ENCODE measurements at regions not wholly inside any gene's neighbourhood (a gene's known extent, or its start where the extent isn't known, plus 50 kb on each side); places are given as distances from the start of the nearest gene placed in this dataset.
"Not testable (repeated sequence)": the region's sequence is repeated elsewhere in the genome, so short reads cannot be mapped to it uniquely, and the experiment has no call there.

GRCh38 chr13:109995578-109995977 lies 209.2 kb upstream of the IRS2 start:
- H3K4me3 ChIP-seq: no peak overlapping the region
- H3K4me1 ChIP-seq (replicated peaks): peaks cover 17% of the 10 kb centered on the region
- H3K27ac ChIP-seq: no peak overlapping the region
- no peak for DNase-seq (ENCODE audit: low read depth in 1 of 2, low spot score in 2 of 2)
- no peaks in the 10 kb centered on the region for H3K27me3 ChIP-seq (replicated peaks)
- no peaks in the 10 kb centered on the region; the same call in 1 of the 2 replicates for H3K9me3 ChIP-seq (replicated peaks)
- no peaks in the 10 kb centered on the region for H3K36me3 ChIP-seq

GRCh38 chr13:109990296-109990695 lies 203.9 kb upstream of the IRS2 start:
- Histone ChIP-seq H3K9me3 (replicated peaks) (no peaks in the 10 kb centered on the region; the same call in 1 of the 2 replicates), H3K4me3 (no peak overlapping the region), H3K4me1 (replicated peaks) (peaks cover 16% of the 10 kb centered on the region), H3K27ac (peak overlapping the region; percentile 8; the same call in 1 of the 2 replicates), H3K36me3 (no peaks in the 10 kb centered on the region), H3K27me3 (replicated peaks) (no peaks in the 10 kb centered on the region)
- DNase-seq (ENCODE audit: low read depth in 1 of 2, low spot score in 2 of 2): peak in 1 of 2 experiments; percentile 61

DNA sequence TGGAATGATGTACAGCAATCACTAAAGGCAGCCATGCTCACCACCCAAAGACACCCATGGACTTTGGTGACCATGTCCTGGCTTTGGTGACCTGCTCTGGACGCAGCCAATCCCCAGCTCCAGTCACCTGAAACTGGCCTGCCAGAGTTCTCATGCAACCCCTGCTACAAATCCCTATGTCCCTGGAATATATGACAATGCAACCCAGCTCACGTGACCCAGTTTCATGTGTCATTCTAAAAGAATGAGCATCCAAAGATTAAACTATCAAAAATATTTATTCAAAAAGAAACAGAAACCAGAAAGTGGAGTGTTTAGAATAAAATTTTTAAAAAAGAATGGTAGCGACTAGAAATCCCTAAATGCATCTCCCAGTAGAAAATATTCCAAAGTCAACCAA lies 203.3 kb upstream of the IRS2 start:
- no peak overlapping the region for H3K4me3 ChIP-seq

DNA sequence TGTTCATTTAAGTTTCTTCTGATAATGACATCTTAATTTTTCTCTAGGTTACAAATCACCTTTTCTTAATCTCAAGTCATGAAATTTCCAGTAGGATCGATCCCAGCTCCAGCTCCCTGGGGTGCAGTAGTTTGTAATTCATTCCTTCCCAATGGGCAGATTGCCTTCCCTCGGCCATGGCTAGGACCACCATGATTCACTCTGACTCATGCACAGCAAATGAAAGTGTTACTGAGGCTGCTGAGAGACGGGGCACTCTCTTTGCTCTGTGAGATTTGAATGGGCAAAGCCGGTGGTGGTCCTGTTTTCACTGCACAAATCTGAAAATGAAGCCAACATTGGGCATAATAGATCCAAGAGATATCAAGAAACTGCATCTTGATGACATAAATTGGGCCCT lies 202.8 kb upstream of the IRS2 start:
- H3K9me3 ChIP-seq (replicated peaks): no peaks in the 10 kb centered on the region; the same call in 1 of the 2 replicates
- no peak overlapping the region for H3K4me3 ChIP-seq
- DNase-seq (ENCODE audit: low read depth in 1 of 2, low spot score in 2 of 2): peak; percentile 67 to 79
- H3K36me3 ChIP-seq: no peaks in the 10 kb centered on the region
- H3K27ac ChIP-seq: peak overlapping the region; percentile 8; the same call in 1 of the 2 replicates
- peaks cover 16% of the 10 kb centered on the region for H3K4me1 ChIP-seq (replicated peaks)
- H3K27me3 ChIP-seq (replicated peaks): no peaks in the 10 kb centered on the region

More for the DNA sequence above, 203.3 kb upstream of the IRS2 start:
- Histone ChIP-seq H3K36me3 (no peaks in the 10 kb centered on the region), H3K9me3 (replicated peaks) (no peaks in the 10 kb centered on the region; the same call in 1 of the 2 replicates), H3K27me3 (replicated peaks) (no peaks in the 10 kb centered on the region), H3K27ac (peak overlapping the region; percentile 8; the same call in 1 of the 2 replicates), H3K4me1 (replicated peaks) (peaks cover 16% of the 10 kb centered on the region)
- peak; percentile 68 to 78 for DNase-seq (ENCODE audit: low read depth in 1 of 2, low spot score in 2 of 2)

- Histone ChIP-seq H3K27ac (no peak overlapping the region), H3K36me3 (no peaks in the 10 kb centered on the region), H3K4me1 (replicated peaks) (peaks cover 16% of the 10 kb centered on the region), H3K27me3 (replicated peaks) (no peaks in the 10 kb centered on the region), H3K9me3 (replicated peaks) (no peaks in the 10 kb centered on the region), H3K4me3 (no peak overlapping the region)
- no peak for DNase-seq (ENCODE audit: low read depth in 1 of 2, low spot score in 2 of 2)
Measured at GRCh38 chr13:109986851-109987250, 200.5 kb upstream of the IRS2 start.

- Histone ChIP-seq H3K4me3 (no peak overlapping the region), H3K4me1 (replicated peaks) (peaks cover 16% of the 10 kb centered on the region), H3K27me3 (replicated peaks) (no peaks in the 10 kb centered on the region), H3K9me3 (replicated peaks) (no peaks in the 10 kb centered on the region), H3K36me3 (no peaks in the 10 kb centered on the region), H3K27ac (no peak overlapping the region)
- peak in 1 of 2 experiments; percentile 56 for DNase-seq (ENCODE audit: low read depth in 1 of 2, low spot score in 2 of 2)
Measured at GRCh38 chr13:109985871-109986450, 199.6 kb upstream of the IRS2 start.

- no peaks in the 10 kb centered on the region for H3K36me3 ChIP-seq
- no peaks in the 10 kb centered on the region for H3K27me3 ChIP-seq (replicated peaks)
- H3K4me1 ChIP-seq (replicated peaks): no peaks in the 10 kb centered on the region
- H3K4me3 ChIP-seq: no peak overlapping the region
- no peaks in the 10 kb centered on the region for H3K9me3 ChIP-seq (replicated peaks)
- no peak overlapping the region for H3K27ac ChIP-seq
- no peak for DNase-seq (ENCODE audit: low read depth in 1 of 2, low spot score in 2 of 2)
Measured at GRCh38 chr13:109983447-109983846, 197.1 kb upstream of the IRS2 start.

DNA sequence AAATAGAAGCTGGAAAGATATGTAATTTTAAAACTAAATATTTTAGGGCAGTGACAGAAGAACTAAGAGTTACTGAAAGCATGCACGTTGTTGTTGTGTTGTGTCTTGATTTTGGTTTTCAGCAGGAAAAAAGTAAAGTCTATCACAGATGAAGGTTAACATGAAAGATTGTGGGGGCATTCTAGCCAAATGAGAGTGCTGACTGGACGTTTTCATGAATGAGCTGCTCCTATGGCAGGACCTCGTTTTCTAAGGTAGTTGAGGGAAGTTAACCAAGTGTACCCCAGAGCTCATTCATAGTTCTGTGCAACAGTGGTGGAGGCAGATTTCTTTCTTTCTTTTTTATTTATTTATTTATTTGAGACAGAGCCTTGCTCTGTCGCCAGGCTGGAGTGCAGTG lies 194.6 kb upstream of the IRS2 start:
- Histone ChIP-seq H3K4me1 (replicated peaks) (no peaks in the 10 kb centered on the region), H3K27ac (no peak overlapping the region), H3K9me3 (replicated peaks) (peaks cover 4% of the 10 kb centered on the region; the same call in 1 of the 2 replicates), H3K27me3 (replicated peaks) (peaks cover 12% of the 10 kb centered on the region; the same call in 1 of the 2 replicates), H3K36me3 (no peaks in the 10 kb centered on the region), H3K4me3 (no peak overlapping the region)
- no peak for DNase-seq (ENCODE audit: low read depth in 1 of 2, low spot score in 2 of 2)

GRCh38 chr13:109979676-109980075 lies 193.3 kb upstream of the IRS2 start:
- not testable (repeated sequence) for H3K27ac ChIP-seq; H3K4me3 ChIP-seq; DNase-seq (ENCODE audit: low read depth in 1 of 2, low spot score in 2 of 2); H3K9me3 ChIP-seq (replicated peaks); H3K36me3 ChIP-seq; H3K4me1 ChIP-seq (replicated peaks)
- H3K27me3 ChIP-seq (replicated peaks): peaks cover 12% of the 10 kb centered on the region; the same call in 1 of the 2 replicates

- Histone ChIP-seq H3K9me3 (replicated peaks) (peaks cover 4% of the 10 kb centered on the region; the same call in 1 of the 2 replicates), H3K4me1 (replicated peaks) (no peaks in the 10 kb centered on the region), H3K27ac (no peak overlapping the region), H3K36me3 (no peaks in the 10 kb centered on the region), H3K27me3 (replicated peaks) (peaks cover 12% of the 10 kb centered on the region; the same call in 1 of the 2 replicates), H3K4me3 (no peak overlapping the region)
- DNase-seq (ENCODE audit: low read depth in 1 of 2, low spot score in 2 of 2): peak in 1 of 2 experiments; percentile 18
Measured at GRCh38 chr13:109979228-109979627, 192.8 kb upstream of the IRS2 start.

DNA sequence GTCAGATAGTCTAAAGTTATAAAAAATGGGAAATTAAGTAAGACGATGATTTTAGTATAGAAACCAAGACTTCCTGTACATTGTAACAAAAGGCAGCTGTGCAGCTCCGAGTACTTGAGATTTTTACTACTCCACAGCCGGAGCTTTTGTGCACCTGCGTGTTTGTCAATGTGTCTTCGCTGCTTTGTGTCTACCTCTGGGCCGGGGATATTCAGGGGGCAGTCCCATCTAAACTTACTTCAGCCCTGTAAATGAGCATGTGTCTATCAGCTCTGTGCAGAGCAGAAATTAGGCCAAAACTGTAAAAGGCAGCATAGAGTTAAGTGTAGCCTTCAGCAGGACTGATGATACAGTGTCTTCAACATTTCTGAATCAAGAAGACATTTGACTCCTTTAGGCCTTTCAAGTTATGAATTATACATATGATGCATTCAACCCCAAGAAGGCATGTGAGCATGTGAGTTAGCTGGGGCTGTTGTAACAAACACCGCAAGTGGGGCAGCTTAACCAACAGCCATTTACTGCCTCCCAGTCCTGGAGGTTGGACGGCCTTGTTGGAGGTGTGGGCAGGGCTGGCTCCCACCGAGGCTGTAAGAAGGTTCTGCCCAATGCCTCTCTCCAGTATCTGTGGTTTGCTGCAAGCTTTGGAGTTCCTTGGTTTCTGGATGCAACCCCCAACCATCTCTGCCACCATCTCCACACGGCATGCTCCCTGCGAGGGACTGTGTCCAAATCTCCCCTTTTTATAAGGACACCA lies 191.0 kb upstream of the IRS2 start:
- no peak for DNase-seq (ENCODE audit: low read depth in 1 of 2, low spot score in 2 of 2)

GRCh38 chr13:109976206-109976997 lies 190.0 kb upstream of the IRS2 start:
- peaks cover 4% of the 10 kb centered on the region; the same call in 1 of the 2 replicates for H3K9me3 ChIP-seq (replicated peaks)
- peak in 1 of 2 experiments; percentile 44 for DNase-seq (ENCODE audit: low read depth in 1 of 2, low spot score in 2 of 2)
- H3K4me3 ChIP-seq: no peak overlapping the region
- peaks cover 16% of the 10 kb centered on the region for H3K27me3 ChIP-seq (replicated peaks)
- H3K27ac ChIP-seq: no peak overlapping the region
- no peaks in the 10 kb centered on the region for H3K4me1 ChIP-seq (replicated peaks)
- H3K36me3 ChIP-seq: no peaks in the 10 kb centered on the region

More for the DNA sequence above, 191.0 kb upstream of the IRS2 start:
- no peak overlapping the region for H3K27ac ChIP-seq
- H3K4me3 ChIP-seq: no peak overlapping the region
- H3K27me3 ChIP-seq (replicated peaks): peaks cover 12% of the 10 kb centered on the region; the same call in 1 of the 2 replicates
- no peaks in the 10 kb centered on the region for H3K36me3 ChIP-seq
- no peaks in the 10 kb centered on the region for H3K4me1 ChIP-seq (replicated peaks)
- H3K9me3 ChIP-seq (replicated peaks): peaks cover 4% of the 10 kb centered on the region; the same call in 1 of the 2 replicates

GRCh38 chr13:109974354-109974753 lies 188.0 kb upstream of the IRS2 start:
- Histone ChIP-seq H3K4me3 (no peak overlapping the region), H3K27me3 (replicated peaks) (peaks cover 21% of the 10 kb centered on the region)
- no peak for DNase-seq (ENCODE audit: low read depth in 1 of 2, low spot score in 2 of 2)

More at GRCh38 chr13:109974354-109974753, 188.0 kb upstream of the IRS2 start:
- no peaks in the 10 kb centered on the region for H3K4me1 ChIP-seq (replicated peaks)
- peaks cover 12% of the 10 kb centered on the region for H3K9me3 ChIP-seq (replicated peaks)
- H3K27ac ChIP-seq: no peak overlapping the region
- H3K36me3 ChIP-seq: no peaks in the 10 kb centered on the region

Data from SJSA1 (cell line).